A549 (cell line): ENCODE measurements at regions not wholly inside any gene's neighbourhood (a gene's known extent, or its start where the extent isn't known, plus 50 kb on each side); places are given as distances from the start of the nearest gene placed in this dataset.

Experiments used
- ATAC-seq, 2 experiments: fragments of 200-7000 bp in 1 of 2; fragments of >200 bp in 1 of 2; cut with Nextera tagmentation in 1 of 2; cut with Tn5 transposase in 1 of 2; 3 replicates each; pipeline versions ENCODE4 v1.8.0 to v1.9.1; 2018 to 2020; ENCODE audit warnings: mild to moderate bottlenecking in 1 of 2, moderate library complexity in 1 of 2
- CTCF ChIA-PET: fragments of 300-600 bp; sonication (Branson Sonifier 250); formaldehyde crosslinking; extraction: SDS; loops from one replicate; lab custom pipeline; 2021; ENCODE audit warnings: antibody characterized with exemption, inconsistent platforms; lab: Yijun Ruan, JAX
- POLR2A ChIA-PET: fragments of 350-600 bp; formaldehyde crosslinking; extraction: SDS; loops from one replicate; lab custom pipeline; 2021; ENCODE audit warnings: antibody characterized with exemption, inconsistent platforms; lab: Yijun Ruan, JAX
- DNase-seq, 2 experiments: peaks; one replicate each; pipeline versions ENCODE4 v3.0.0 to v3.0.0-alpha.2; 2011 to 2016; ENCODE audit warnings: low read depth in 1 of 2, low spot score in 1 of 2
- FAIRE-seq: peaks from 2 replicates; lab custom pipeline; 2011; peaks lifted over from hg19 to GRCh38; lab: Jason Lieb, UNC
- H3K27ac ChIP-seq, 2 experiments: fragments of >200 bp; sonication (Bioruptor Twin); formaldehyde crosslinking; 3 replicates each; pipeline ENCODE4 v1.5.1; 2016 to 2017
- H3K4me1 ChIP-seq: fragments of >200 bp; sonication (Bioruptor Twin); formaldehyde crosslinking; 3 replicates; pipeline ENCODE4 v1.6.1; 2016
- H3K4me2 ChIP-seq: fragments of >200 bp; sonication (Bioruptor Twin); formaldehyde crosslinking; 3 replicates; pipeline ENCODE4 v1.6.1; 2016
- H3K4me3 ChIP-seq: fragments of >200 bp; sonication (Bioruptor Twin); formaldehyde crosslinking; 3 replicates; pipeline ENCODE4 v1.5.1; 2016
- H3K9me3 ChIP-seq: fragments of >200 bp; sonication (Bioruptor Twin); formaldehyde crosslinking; 3 replicates; pipeline ENCODE4 v1.6.1; 2016
- BHLHE40 ChIP-seq: IDR thresholded peaks from 2 replicates; pipeline ENCODE4 v1.6.1; 2012; ENCODE audit warnings: low read depth, low read length, inconsistent platforms
- CEBPB ChIP-seq, 2 experiments: fragments of >200 bp in 1 of 2; sonication (Bioruptor Twin) in 1 of 2; formaldehyde crosslinking in 1 of 2; IDR thresholded peaks; 2 replicates each; pipeline ENCODE4 v1.6.1; 2012 to 2016
- CHD2 ChIP-seq: fragments of 150-350 bp; IDR thresholded peaks from 2 replicates; pipeline ENCODE4 v1.6.1; 2014; ENCODE audit warnings: low read length; ENCODE audit not compliant: partially characterized antibody
- EP300 ChIP-seq, 2 experiments: fragments of >200 bp; sonication (Bioruptor Twin); formaldehyde crosslinking; IDR thresholded peaks; 2 replicates in 1 of 2; 3 replicates in 1 of 2; pipeline ENCODE4 v1.6.1; 2016 to 2017
- FOSB ChIP-seq: fragments of 250-450 bp; sonication (Bioruptor Pico); IDR thresholded peaks from 2 replicates; pipeline ENCODE4 v1.5.0; 2020; ENCODE audit warnings: mild to moderate bottlenecking, moderate library complexity
- HOXA7 ChIP-seq: fragments of 250-450 bp; sonication (Bioruptor Pico); IDR thresholded peaks from 2 replicates; pipeline ENCODE4 v1.5.0; 2020; ENCODE audit warnings: mild to moderate bottlenecking, moderate library complexity
- HOXB13 ChIP-seq: fragments of 250-450 bp; sonication (Bioruptor Pico); IDR thresholded peaks from 2 replicates; pipeline ENCODE4 v1.5.0; 2020; ENCODE audit warnings: low read depth, mild to moderate bottlenecking, moderate library complexity
- NFE2L2 ChIP-seq: fragments of 150-350 bp; conservative IDR thresholded peaks from 2 replicates; pipeline ENCODE4 v1.6.1; 2014; ENCODE audit warnings: low read length
- NPAS2 ChIP-seq: fragments of 250-450 bp; sonication (Bioruptor Pico); IDR thresholded peaks from 2 replicates; pipeline ENCODE4 v1.8.0; 2022; ENCODE audit warnings: mild to moderate bottlenecking, moderate library complexity, borderline replicate concordance
- NR3C1 ChIP-seq: fragments of >200 bp; sonication (Bioruptor Twin); formaldehyde crosslinking; IDR thresholded peaks from 3 replicates; pipeline ENCODE4 v1.6.1; 2017
- PHF8 ChIP-seq: fragments of 200-600 bp; sonication (generic); IDR thresholded peaks from 2 replicates; pipeline ENCODE4 v1.6.1; 2016; ENCODE audit warnings: low read depth, mild to moderate bottlenecking, antibody characterized with exemption, moderate library complexity, borderline replicate concordance
- POLR2AphosphoS2 ChIP-seq: conservative IDR thresholded peaks from 2 replicates; pipeline ENCODE4 v1.6.1; 2012; ENCODE audit warnings: low read length, improper control_type of control experiment, inconsistent platforms
- RAD21 ChIP-seq, 2 experiments: fragments of >200 bp in 1 of 2; sonication (Bioruptor Twin) in 1 of 2; formaldehyde crosslinking in 1 of 2; IDR thresholded peaks in 1 of 2; conservative IDR thresholded peaks in 1 of 2; 2 replicates in 1 of 2; 3 replicates in 1 of 2; pipeline ENCODE4 v1.6.1; 2012 to 2018; ENCODE audit warnings: inconsistent platforms in 1 of 2
- RCOR1 ChIP-seq: fragments of 150-350 bp; IDR thresholded peaks from 2 replicates; pipeline ENCODE4 v1.6.1; 2014; ENCODE audit warnings: antibody characterized with exemption, low read length, low read depth
- TP53 ChIP-seq: fragments of 250-450 bp; sonication (Bioruptor Pico); IDR thresholded peaks from 2 replicates; pipeline ENCODE4 v1.5.0; 2021; ENCODE audit warnings: mild to moderate bottlenecking, moderate library complexity
- WGBS: methylation state at CpG from one replicate; pipeline ENCODE4 v1.1.6; 2017; ENCODE audit errors: missing lambda C conversion rate; 5-methylcytosine and 5-hydroxymethylcytosine counted together
- TF ChIP-seq, protein P1 (sequence below): fragments of 200-600 bp; sonication (generic); IDR thresholded peaks from 2 replicates; pipeline ENCODE4 v1.6.1; 2016; ENCODE audit warnings: antibody characterized with exemption, mild to moderate bottlenecking, moderate library complexity
- TF ChIP-seq, protein P2 (sequence below): fragments of >200 bp; sonication (Bioruptor Twin); formaldehyde crosslinking; IDR thresholded peaks from 3 replicates; pipeline ENCODE4 v1.5.1; 2016
- TF ChIP-seq, protein P3 (sequence below): IDR thresholded peaks from 2 replicates; pipeline ENCODE4 v1.6.1; 2012

DNA sequence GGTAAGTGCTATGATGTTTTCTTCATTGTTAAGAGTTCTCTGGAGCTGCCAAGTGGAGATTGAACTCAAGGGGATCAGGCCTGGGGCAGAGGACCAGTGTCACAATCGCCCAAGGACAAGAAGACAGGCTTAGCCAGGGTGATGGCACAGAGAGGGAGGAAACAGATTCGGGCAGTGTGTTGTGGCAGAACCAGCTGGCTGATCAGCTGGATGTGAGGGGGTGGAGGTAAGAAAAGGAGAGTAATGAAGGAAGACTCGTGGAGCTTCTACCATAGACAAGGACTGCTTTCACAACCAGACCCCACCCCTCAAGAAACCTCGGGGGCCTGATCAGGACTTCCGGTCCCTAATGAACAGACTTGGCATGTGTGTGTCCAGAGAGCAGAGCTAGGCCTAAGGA lies 60.9 kb upstream of the LINGO1 start:
- Histone ChIP-seq H3K4me1 (peaks cover 6% of the 10 kb centered on the region; the same call in 1 of the 3 replicates), H3K27ac (no peak overlapping the region), H3K4me2 (no peak overlapping the region), H3K9me3 (no peaks in the 10 kb centered on the region), H3K4me3 (no peak overlapping the region)
- ATAC-seq (no peak), FAIRE-seq (no peak), DNase-seq (no peak)
- no peak for TF ChIP-seq RAD21 (conservative IDR thresholded peaks at IDR 0.05 in 1 of 2, IDR thresholded peaks at IDR 0.05 in 1 of 2)
- ChIA-PET POLR2A (no interaction called here), CTCF (interaction anchor here (0.7 to 1.5 kb wide), 5 partner anchors 10 to 128 kb away, joined by 3 to 5 read pairs (median 3); no protein-coding TSS in a partner anchor)
- WGBS = 26% methylated on average over 5 of the region's 5 CpGs

DNA sequence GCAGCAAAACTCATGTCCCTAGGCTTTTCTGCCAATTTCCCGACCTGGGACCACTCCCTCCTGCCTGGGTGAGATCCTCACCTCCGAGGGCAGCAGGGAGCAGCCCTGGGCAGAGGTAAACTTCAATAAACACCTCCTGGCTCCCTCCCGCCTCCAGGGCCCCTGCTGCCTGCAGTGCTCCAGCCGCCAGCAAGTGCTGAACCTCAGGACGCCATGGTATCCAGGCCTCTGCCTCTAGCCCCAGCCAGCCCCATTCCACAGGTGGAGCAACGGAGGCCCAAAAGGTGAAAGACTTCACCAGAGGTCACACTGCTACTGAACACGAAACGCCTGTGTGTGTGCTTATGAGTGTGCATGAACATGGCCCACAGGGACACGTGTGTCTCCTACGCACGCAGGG lies 59.9 kb upstream of the LINGO1 start:
- POLR2A ChIA-PET = no interaction called here
- DNase-seq (no peak), ATAC-seq (no peak), FAIRE-seq (no peak)
- no peaks in the 10 kb centered on the region for H3K9me3 ChIP-seq
- no peak overlapping the region for H3K4me3 ChIP-seq
- WGBS = 57% methylated on average over 11 of the region's 11 CpGs
- TF ChIP-seq PHF8 = no peak
- no peak for TF ChIP-seq NPAS2 (CRISPR knock-in tag)
- no peak for TF ChIP-seq NR3C1
- TF ChIP-seq, protein P1, sequence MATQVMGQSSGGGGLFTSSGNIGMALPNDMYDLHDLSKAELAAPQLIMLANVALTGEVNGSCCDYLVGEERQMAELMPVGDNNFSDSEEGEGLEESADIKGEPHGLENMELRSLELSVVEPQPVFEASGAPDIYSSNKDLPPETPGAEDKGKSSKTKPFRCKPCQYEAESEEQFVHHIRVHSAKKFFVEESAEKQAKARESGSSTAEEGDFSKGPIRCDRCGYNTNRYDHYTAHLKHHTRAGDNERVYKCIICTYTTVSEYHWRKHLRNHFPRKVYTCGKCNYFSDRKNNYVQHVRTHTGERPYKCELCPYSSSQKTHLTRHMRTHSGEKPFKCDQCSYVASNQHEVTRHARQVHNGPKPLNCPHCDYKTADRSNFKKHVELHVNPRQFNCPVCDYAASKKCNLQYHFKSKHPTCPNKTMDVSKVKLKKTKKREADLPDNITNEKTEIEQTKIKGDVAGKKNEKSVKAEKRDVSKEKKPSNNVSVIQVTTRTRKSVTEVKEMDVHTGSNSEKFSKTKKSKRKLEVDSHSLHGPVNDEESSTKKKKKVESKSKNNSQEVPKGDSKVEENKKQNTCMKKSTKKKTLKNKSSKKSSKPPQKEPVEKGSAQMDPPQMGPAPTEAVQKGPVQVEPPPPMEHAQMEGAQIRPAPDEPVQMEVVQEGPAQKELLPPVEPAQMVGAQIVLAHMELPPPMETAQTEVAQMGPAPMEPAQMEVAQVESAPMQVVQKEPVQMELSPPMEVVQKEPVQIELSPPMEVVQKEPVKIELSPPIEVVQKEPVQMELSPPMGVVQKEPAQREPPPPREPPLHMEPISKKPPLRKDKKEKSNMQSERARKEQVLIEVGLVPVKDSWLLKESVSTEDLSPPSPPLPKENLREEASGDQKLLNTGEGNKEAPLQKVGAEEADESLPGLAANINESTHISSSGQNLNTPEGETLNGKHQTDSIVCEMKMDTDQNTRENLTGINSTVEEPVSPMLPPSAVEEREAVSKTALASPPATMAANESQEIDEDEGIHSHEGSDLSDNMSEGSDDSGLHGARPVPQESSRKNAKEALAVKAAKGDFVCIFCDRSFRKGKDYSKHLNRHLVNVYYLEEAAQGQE = no peak
- TF ChIP-seq NFE2L2 = no peak
- no peak overlapping the region for H3K4me2 ChIP-seq
- no peak overlapping the region for H3K27ac ChIP-seq
- H3K4me1 ChIP-seq = peaks cover 6% of the 10 kb centered on the region; the same call in 1 of the 3 replicates
- CTCF ChIA-PET = interaction anchor here (0.7 to 1.5 kb wide), 2 partner anchors 14 to 129 kb away, joined by 3 to 5 read pairs; no protein-coding TSS in a partner anchor

DNA sequence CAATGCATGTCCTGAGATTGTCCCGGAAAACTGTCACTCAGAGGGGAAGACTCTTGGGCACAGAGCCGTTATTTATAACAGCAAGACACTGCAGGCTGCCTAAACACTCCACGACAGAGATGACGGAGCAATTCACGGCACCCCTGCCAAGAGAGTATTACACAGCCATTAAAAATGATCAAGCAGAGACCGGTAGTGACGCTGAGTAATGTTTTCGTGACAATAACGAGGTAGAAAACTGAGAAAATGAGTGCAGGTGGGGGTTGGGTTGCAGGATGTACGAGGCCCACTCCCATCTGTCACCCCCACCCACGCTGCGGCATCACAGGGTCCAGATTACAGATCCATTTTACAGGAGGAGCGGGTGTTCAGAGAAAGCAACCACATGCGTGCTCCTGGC lies 58.9 kb upstream of the LINGO1 start:
- TF ChIP-seq BHLHE40 = no peak
- TF ChIP-seq RCOR1 = no peak
- Histone ChIP-seq H3K4me3 (no peak overlapping the region), H3K4me2 (no peak overlapping the region), H3K4me1 (peaks cover 6% of the 10 kb centered on the region; the same call in 1 of the 3 replicates), H3K9me3 (no peaks in the 10 kb centered on the region), H3K27ac (no peak overlapping the region)
- ATAC-seq (no peak), FAIRE-seq (no peak), DNase-seq (no peak)
- ChIA-PET CTCF (no interaction called here), POLR2A (no interaction called here)
- 42% methylated on average over 13 of the region's 14 CpGs for WGBS

DNA sequence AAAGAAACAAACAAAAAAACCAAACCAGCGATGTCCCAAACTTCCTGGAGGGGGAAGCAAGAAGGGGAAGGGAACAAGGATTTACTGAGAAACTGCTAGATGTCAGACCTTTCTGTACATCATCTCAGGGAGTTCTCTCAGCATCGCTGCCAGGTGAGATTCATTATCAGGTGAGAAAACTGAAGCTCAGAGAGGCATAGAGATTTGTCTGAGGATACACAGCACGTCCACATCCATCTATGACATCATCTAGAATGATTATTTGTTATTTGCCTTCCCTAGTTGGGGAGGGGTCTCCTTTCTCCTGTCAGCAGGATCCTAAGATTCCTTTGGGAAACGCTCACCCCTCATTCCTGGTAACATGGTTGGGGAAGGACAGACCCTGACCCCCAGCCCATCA lies 57.1 kb upstream of the LINGO1 start:
- WGBS = 25% methylated on average over 4 of the region's 4 CpGs
- no peak overlapping the region for H3K4me3 ChIP-seq
- H3K27ac ChIP-seq = no peak overlapping the region
- DNase-seq (no peak), ATAC-seq (no peak), FAIRE-seq (no peak)
- no peak for TF ChIP-seq CHD2
- ChIA-PET CTCF (interaction anchor here (0.8 to 1.9 kb wide), 4 partner anchors 13 to 56 kb away, joined by 3 to 7 read pairs (median 3); no protein-coding TSS in a partner anchor), POLR2A (no interaction called here)
- H3K4me2 ChIP-seq = no peak overlapping the region
- H3K9me3 ChIP-seq = no peaks in the 10 kb centered on the region
- peaks cover 6% of the 10 kb centered on the region; the same call in 1 of the 3 replicates for H3K4me1 ChIP-seq

DNA sequence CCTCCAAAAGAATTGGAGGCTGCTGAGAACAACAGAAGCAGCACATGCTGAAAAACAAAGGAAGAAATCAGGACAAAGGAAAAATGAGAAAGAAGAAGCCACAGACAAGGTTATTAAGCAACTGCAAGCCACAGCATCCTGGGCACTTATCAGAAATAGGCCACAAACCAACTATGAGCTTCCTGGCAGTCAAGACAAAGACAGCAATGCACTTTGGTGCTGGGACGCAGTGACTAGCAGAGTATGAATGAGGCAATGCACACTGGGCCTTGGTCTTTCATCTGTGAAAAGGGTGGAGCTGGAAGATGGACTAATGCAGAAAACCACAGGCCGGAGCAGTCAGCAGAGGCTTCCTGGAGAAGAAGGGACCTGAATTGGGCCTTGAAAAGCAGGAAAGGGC lies 56.0 kb upstream of the LINGO1 start:
- WGBS = 70% methylated on average over 2 of the region's 2 CpGs
- no peak for TF ChIP-seq TP53 (CRISPR knock-in tag)
- no peak for TF ChIP-seq CEBPB (IDR thresholded peaks at IDR 0.05)
- no peak for TF ChIP-seq HOXA7 (CRISPR knock-in tag)
- no peak for TF ChIP-seq HOXB13
- TF ChIP-seq POLR2AphosphoS2 = no peak
- TF ChIP-seq FOSB (CRISPR knock-in tag) = no peak
- TF ChIP-seq, protein P2, sequence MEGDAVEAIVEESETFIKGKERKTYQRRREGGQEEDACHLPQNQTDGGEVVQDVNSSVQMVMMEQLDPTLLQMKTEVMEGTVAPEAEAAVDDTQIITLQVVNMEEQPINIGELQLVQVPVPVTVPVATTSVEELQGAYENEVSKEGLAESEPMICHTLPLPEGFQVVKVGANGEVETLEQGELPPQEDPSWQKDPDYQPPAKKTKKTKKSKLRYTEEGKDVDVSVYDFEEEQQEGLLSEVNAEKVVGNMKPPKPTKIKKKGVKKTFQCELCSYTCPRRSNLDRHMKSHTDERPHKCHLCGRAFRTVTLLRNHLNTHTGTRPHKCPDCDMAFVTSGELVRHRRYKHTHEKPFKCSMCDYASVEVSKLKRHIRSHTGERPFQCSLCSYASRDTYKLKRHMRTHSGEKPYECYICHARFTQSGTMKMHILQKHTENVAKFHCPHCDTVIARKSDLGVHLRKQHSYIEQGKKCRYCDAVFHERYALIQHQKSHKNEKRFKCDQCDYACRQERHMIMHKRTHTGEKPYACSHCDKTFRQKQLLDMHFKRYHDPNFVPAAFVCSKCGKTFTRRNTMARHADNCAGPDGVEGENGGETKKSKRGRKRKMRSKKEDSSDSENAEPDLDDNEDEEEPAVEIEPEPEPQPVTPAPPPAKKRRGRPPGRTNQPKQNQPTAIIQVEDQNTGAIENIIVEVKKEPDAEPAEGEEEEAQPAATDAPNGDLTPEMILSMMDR = no peak
- TF ChIP-seq, protein P3, sequence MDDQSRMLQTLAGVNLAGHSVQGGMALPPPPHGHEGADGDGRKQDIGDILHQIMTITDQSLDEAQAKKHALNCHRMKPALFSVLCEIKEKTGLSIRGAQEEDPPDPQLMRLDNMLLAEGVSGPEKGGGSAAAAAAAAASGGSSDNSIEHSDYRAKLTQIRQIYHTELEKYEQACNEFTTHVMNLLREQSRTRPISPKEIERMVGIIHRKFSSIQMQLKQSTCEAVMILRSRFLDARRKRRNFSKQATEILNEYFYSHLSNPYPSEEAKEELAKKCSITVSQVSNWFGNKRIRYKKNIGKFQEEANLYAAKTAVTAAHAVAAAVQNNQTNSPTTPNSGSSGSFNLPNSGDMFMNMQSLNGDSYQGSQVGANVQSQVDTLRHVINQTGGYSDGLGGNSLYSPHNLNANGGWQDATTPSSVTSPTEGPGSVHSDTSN = no peak
- no peak for TF ChIP-seq EP300 (IDR thresholded peaks at IDR 0.05)
- TF ChIP-seq NPAS2 (CRISPR knock-in tag) = no peak
- FAIRE-seq = no peak
- H3K4me3 ChIP-seq = no peak overlapping the region
- no peak for DNase-seq
- H3K4me1 ChIP-seq = peaks cover 6% of the 10 kb centered on the region; the same call in 1 of the 3 replicates
- H3K9me3 ChIP-seq = no peaks in the 10 kb centered on the region
- no peak for ATAC-seq
- H3K27ac ChIP-seq = no peak overlapping the region
- H3K4me2 ChIP-seq = no peak overlapping the region
- POLR2A ChIA-PET = no interaction called here
- CTCF ChIA-PET = interaction anchor here (1.0 to 1.9 kb wide), 2 partner anchors 34 to 55 kb away, joined by 3 to 7 read pairs; no protein-coding TSS in a partner anchor
